HL-60 (cell line): ENCODE measurements at regions not wholly inside any gene's neighbourhood (a gene's known extent, or its start where the extent isn't known, plus 50 kb on each side); places are given as distances from the start of the nearest gene placed in this dataset.

Source experiments
- DNase-seq, 2 experiments: peaks; one replicate each; pipeline ENCODE4 v3.0.0-alpha.2; 2010 to 2020; ENCODE audit warnings: low read depth in 1 of 2, low spot score in 1 of 2
- H3K27ac ChIP-seq: fragments of 250-450 bp; sonication (Bioruptor Pico); replicated peaks from 2 replicates; pipeline ENCODE4 v1.5.1; 2020; ENCODE audit warnings: mild to moderate bottlenecking, moderate library complexity
- H3K27me3 ChIP-seq: fragments of 250-450 bp; sonication (Bioruptor Pico); 2 replicates; pipeline ENCODE4 v1.5.1; 2021; ENCODE audit warnings: mild to moderate bottlenecking, moderate library complexity; ENCODE audit not compliant: insufficient read depth, poor library complexity, severe bottlenecking
- H3K4me3 ChIP-seq: replicated peaks from 2 replicates; pipeline ENCODE4 v1.5.1; 2011; ENCODE audit warnings: mild to moderate bottlenecking, control low read depth, low read length; ENCODE audit not compliant: insufficient read depth
- CTCF ChIP-seq: IDR thresholded peaks from one replicate; pipeline ENCODE4 v1.5.1; 2011; ENCODE audit warnings: low read length, control low read depth, inconsistent platforms; ENCODE audit not compliant: insufficient read depth
- GABPA ChIP-seq: IDR thresholded peaks from 2 replicates; pipeline ENCODE4 v1.6.1; 2012; ENCODE audit warnings: low read depth
- POLR2AphosphoS5 ChIP-seq: IDR thresholded peaks from 2 replicates; pipeline ENCODE4 v1.6.1; 2012; ENCODE audit warnings: low read depth
- SPI1 ChIP-seq: IDR thresholded peaks from 2 replicates; pipeline ENCODE4 v1.6.1; 2012; ENCODE audit warnings: low read depth, mild to moderate bottlenecking, borderline replicate concordance
- TF ChIP-seq, protein P1 (sequence below): IDR thresholded peaks from 2 replicates; pipeline ENCODE4 v1.6.1; 2012; ENCODE audit warnings: low read depth; ENCODE audit not compliant: insufficient replicate concordance

GRCh38 chr15:79657722-79658121, 225.6 kb downstream of the MINAR1 start:
- Histone ChIP-seq H3K4me3 (no peak overlapping the region), H3K27ac (no peak overlapping the region), H3K27me3 (no peaks in the 10 kb centered on the region)
- no peak for DNase-seq
- TF ChIP-seq POLR2AphosphoS5: no peak
- TF ChIP-seq SPI1: no peak
- TF ChIP-seq, protein P1, sequence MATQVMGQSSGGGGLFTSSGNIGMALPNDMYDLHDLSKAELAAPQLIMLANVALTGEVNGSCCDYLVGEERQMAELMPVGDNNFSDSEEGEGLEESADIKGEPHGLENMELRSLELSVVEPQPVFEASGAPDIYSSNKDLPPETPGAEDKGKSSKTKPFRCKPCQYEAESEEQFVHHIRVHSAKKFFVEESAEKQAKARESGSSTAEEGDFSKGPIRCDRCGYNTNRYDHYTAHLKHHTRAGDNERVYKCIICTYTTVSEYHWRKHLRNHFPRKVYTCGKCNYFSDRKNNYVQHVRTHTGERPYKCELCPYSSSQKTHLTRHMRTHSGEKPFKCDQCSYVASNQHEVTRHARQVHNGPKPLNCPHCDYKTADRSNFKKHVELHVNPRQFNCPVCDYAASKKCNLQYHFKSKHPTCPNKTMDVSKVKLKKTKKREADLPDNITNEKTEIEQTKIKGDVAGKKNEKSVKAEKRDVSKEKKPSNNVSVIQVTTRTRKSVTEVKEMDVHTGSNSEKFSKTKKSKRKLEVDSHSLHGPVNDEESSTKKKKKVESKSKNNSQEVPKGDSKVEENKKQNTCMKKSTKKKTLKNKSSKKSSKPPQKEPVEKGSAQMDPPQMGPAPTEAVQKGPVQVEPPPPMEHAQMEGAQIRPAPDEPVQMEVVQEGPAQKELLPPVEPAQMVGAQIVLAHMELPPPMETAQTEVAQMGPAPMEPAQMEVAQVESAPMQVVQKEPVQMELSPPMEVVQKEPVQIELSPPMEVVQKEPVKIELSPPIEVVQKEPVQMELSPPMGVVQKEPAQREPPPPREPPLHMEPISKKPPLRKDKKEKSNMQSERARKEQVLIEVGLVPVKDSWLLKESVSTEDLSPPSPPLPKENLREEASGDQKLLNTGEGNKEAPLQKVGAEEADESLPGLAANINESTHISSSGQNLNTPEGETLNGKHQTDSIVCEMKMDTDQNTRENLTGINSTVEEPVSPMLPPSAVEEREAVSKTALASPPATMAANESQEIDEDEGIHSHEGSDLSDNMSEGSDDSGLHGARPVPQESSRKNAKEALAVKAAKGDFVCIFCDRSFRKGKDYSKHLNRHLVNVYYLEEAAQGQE: no peak
- no peak for TF ChIP-seq GABPA
- TF ChIP-seq CTCF: no peak

GRCh38 chr15:79659691-79660090, 227.6 kb downstream of the MINAR1 start:
- Histone ChIP-seq H3K27ac (no peak overlapping the region), H3K27me3 (no peaks in the 10 kb centered on the region), H3K4me3 (no peak overlapping the region)
- TF ChIP-seq GABPA (no peak), SPI1 (no peak), CTCF (no peak), POLR2AphosphoS5 (no peak)
- TF ChIP-seq, protein P1: no peak
- DNase-seq: no peak

- no peak overlapping the region for H3K4me3 ChIP-seq
- TF ChIP-seq, protein P1: no peak
- TF ChIP-seq CTCF (no peak), SPI1 (no peak), GABPA (no peak), POLR2AphosphoS5 (no peak)
- no peaks in the 10 kb centered on the region for H3K27me3 ChIP-seq
- no peak overlapping the region for H3K27ac ChIP-seq
- no peak for DNase-seq
Observed at GRCh38 chr15:79661411-79661810, 229.3 kb downstream of the MINAR1 start.
